Heart left ventricle (tissue), 16 donors: ENCODE measurements at regions not wholly inside any gene's neighbourhood (a gene's known extent, or its start where the extent isn't known, plus 50 kb on each side); places are given as distances from the start of the nearest gene placed in this dataset.

Experiments
- ATAC-seq, 4 donors: fragments of 200-7000 bp; cut with Tn5 transposase; one replicate each; pipeline ENCODE4 v1.9.1; 2020 to 2022; ENCODE audit warnings: moderate library complexity in 4 of 4, mild to moderate bottlenecking in 3 of 4, moderate number of reproducible peaks in 1 of 4
- DNase-seq, 5 donors: peaks; one replicate each; pipeline ENCODE4 v3.0.0-alpha.2; 2020
- H3K27ac ChIP-seq, 12 donors: fragments of 200-600 bp; sonication (generic) in 4 of 12; one replicate each; pipeline versions ENCODE4 v1.5.0 to v1.8.0; 2016 to 2022; ENCODE audit warnings: mild to moderate bottlenecking in 2 of 12
- H3K27me3 ChIP-seq, 9 donors: fragments of 200-600 bp; sonication (generic) in 2 of 9; one replicate each; pipeline versions ENCODE4 v1.5.1 to v1.8.0; 2016 to 2022; ENCODE audit warnings: mild to moderate bottlenecking in 3 of 9
- H3K36me3 ChIP-seq, 9 donors: fragments of 200-600 bp; sonication (generic) in 2 of 9; one replicate each; pipeline versions ENCODE4 v1.5.0 to v1.8.0; 2018 to 2022; ENCODE audit warnings: mild to moderate bottlenecking in 2 of 9
- H3K4me1 ChIP-seq, 12 donors: fragments of 200-600 bp; sonication (generic) in 4 of 12; one replicate each; pipeline versions ENCODE4 v1.5.0 to v1.8.0; 2016 to 2022; ENCODE audit warnings: mild to moderate bottlenecking in 3 of 12
- H3K4me3 ChIP-seq, 12 donors: fragments of 200-600 bp; sonication (generic) in 4 of 12; one replicate each; pipeline versions ENCODE4 v1.5.0 to v1.8.0; 2017 to 2022; ENCODE audit warnings: mild to moderate bottlenecking in 9 of 12, moderate library complexity in 4 of 12
- H3K9me3 ChIP-seq, 12 donors: fragments of 200-600 bp; sonication (generic) in 4 of 12; one replicate each; pipeline versions ENCODE4 v1.5.0 to v1.8.0; 2016 to 2022; ENCODE audit warnings: mild to moderate bottlenecking in 1 of 12
- POLR2A ChIP-seq, 2 donors: fragments of 450-650 bp; IDR thresholded peaks; one replicate each; pipeline ENCODE4 v1.6.1; 2017; ENCODE audit warnings: antibody characterized with exemption in 2 of 2, mild to moderate bottlenecking in 2 of 2, moderate library complexity in 2 of 2
- WGBS, 4 donors: extraction: QIAGEN DNeasy Blood & Tissue Kit in 2 of 4; methylation state at CpG; one replicate each; pipeline versions ENCODE4 v1.1.5 to v1.1.7; 2013 to 2018; 5-methylcytosine and 5-hydroxymethylcytosine counted together
- intact Hi-C, 10 donors: fragments of 100-400 bp; cut with DNase I; formaldehyde crosslinking; loops; one replicate each; pipeline versions ENCODE4 v1.11.1 to v1.14.2; 2022
- TF ChIP-seq, protein P1 (sequence below), 12 donors: fragments of 200-600 bp; sonication (generic) in 4 of 12; IDR thresholded peaks; one replicate each; pipeline versions ENCODE4 v1.5.0 to v1.8.0; 2018 to 2022; ENCODE audit warnings: antibody characterized with exemption in 12 of 12, mild to moderate bottlenecking in 5 of 12
- donor health status: ischemic (EF 13 %, LVEDD 7.1; RV severe dilation, severe dysfunction).
- donor health status: healthy with polysubstance abuse.
- donor health status: DM: no; HTN: yes; CAD: no.
- donor health status: DM: no; HTN: no; CAD: no.
- donor health status: ischemic (EF 25% LVEDD 6.9; RV normal size, moderate dysfunction).
- donor health status: ischemic (EF 25% LVEDD 5.7; RV mildly dilated, moderate dysfunction).
- donor health status: healthy.
- donor health status: DM: yes; HTN: yes; CAD: no.
- donor health status: ischemic (EF 35%, LVEDD 5.7; RV mildly dilated, moderate dysfunction).
- donor health status: nonischemic (EF 11% LVEDD 7.7; RV severe dilation, severe dysfunction).
- donor health status: DM: yes; HTN: yes; CAD: no.
- donor health status: PGD.
- donor health status: ischemic (EF 29% LVEDD 5.4; RV normal size, mild dysfunction).
- donor health status: nonischemic (EF 23%, LVEDD 6.1; RV moderate dilation, normal function).

DNA sequence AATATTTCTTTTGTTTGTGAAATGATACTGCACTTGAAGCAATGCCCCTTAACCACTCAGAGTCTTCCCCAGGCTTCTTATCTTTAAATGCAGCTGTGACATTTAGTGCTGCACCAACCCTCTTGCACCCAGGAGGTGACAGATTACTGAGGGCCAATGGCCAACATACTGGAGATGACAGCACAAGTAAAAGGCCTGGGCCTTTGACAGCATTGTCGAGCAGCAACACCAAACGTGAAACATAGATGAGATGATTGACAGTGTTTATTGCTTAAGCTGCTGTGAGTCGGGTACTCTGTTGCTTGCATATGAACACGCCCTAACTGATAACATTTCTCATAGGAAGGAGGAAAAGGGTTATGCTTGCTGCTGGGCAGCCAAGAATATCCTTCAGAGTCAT is 80.3 kb downstream of the THNSL2 start:
- intact Hi-C loops = no loop called here
- peak in 2 of 4 donors; percentile 61 to 62 for ATAC-seq
- 34 to 52% (median 42%) methylated on average over 4 of the region's 4 CpGs for WGBS, 4 donors

GRCh38 chr2:88248280-88248828 is 78.2 kb downstream of the THNSL2 start:
- Histone ChIP-seq H3K9me3 (no peaks in the 10 kb centered on the region), H3K36me3 (no peaks in the 10 kb centered on the region), H3K4me3 (no peak overlapping the region), H3K27me3 (no peaks in the 10 kb centered on the region), H3K27ac (no peak overlapping the region), H3K4me1 (no peaks in the 10 kb centered on the region)
- ATAC-seq (no peak), DNase-seq (no peak)
- no peak for TF ChIP-seq POLR2A (IDR thresholded peaks at IDR 0.05)
- TF ChIP-seq, protein P1, sequence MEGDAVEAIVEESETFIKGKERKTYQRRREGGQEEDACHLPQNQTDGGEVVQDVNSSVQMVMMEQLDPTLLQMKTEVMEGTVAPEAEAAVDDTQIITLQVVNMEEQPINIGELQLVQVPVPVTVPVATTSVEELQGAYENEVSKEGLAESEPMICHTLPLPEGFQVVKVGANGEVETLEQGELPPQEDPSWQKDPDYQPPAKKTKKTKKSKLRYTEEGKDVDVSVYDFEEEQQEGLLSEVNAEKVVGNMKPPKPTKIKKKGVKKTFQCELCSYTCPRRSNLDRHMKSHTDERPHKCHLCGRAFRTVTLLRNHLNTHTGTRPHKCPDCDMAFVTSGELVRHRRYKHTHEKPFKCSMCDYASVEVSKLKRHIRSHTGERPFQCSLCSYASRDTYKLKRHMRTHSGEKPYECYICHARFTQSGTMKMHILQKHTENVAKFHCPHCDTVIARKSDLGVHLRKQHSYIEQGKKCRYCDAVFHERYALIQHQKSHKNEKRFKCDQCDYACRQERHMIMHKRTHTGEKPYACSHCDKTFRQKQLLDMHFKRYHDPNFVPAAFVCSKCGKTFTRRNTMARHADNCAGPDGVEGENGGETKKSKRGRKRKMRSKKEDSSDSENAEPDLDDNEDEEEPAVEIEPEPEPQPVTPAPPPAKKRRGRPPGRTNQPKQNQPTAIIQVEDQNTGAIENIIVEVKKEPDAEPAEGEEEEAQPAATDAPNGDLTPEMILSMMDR (IDR thresholded peaks at IDR 0.05) = no peak
- intact Hi-C loops = no loop called here
- 68 to 78% (median 75%) methylated on average over 5 of the region's 5 CpGs for WGBS, 4 donors

More for the DNA sequence above, 80.3 kb downstream of the THNSL2 start:
- H3K9me3 ChIP-seq = no peaks in the 10 kb centered on the region
- no peak for DNase-seq
- no peak for TF ChIP-seq POLR2A (IDR thresholded peaks at IDR 0.05)
- TF ChIP-seq, protein P1 (IDR thresholded peaks at IDR 0.05) = no peak
- peaks cover 0 to 9% (median 1%) of the 10 kb centered on the region in 12 donors for H3K4me1 ChIP-seq
- no peaks in the 10 kb centered on the region for H3K27me3 ChIP-seq
- no peak overlapping the region for H3K4me3 ChIP-seq
- H3K27ac ChIP-seq = no peak overlapping the region
- no peaks in the 10 kb centered on the region for H3K36me3 ChIP-seq

DNA sequence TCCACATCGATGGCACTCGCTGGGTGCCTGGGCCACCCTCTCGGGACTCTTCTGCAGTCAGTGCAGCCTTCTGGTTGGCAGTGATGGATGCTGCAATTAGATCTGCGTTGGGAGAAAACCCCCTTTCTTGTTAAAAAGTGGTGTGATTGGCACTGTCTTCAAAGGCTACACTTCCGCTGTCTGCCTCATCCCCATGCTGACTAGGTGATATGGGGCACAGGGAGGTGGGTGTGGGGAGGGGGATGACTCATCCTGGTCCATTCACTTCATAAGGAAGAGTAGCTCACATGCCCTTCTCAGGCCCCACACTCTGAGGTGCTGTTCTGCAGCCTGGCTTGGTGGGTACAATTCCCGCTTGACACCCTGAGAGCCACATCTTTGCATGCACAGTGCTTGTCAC is 77.4 kb downstream of the THNSL2 start:
- intact Hi-C loops = no loop called here
- Histone ChIP-seq H3K27me3 (no peaks in the 10 kb centered on the region), H3K9me3 (no peaks in the 10 kb centered on the region), H3K36me3 (no peaks in the 10 kb centered on the region), H3K4me3 (no peak overlapping the region), H3K27ac (no peak overlapping the region), H3K4me1 (no peaks in the 10 kb centered on the region)
- TF ChIP-seq, protein P1 (IDR thresholded peaks at IDR 0.05) = no peak
- no peak for TF ChIP-seq POLR2A (IDR thresholded peaks at IDR 0.05)
- ATAC-seq (no peak), DNase-seq (no peak)
- 70 to 81% (median 71%) methylated on average over 5 to 6 of the region's 6 CpGs for WGBS, 4 donors

DNA sequence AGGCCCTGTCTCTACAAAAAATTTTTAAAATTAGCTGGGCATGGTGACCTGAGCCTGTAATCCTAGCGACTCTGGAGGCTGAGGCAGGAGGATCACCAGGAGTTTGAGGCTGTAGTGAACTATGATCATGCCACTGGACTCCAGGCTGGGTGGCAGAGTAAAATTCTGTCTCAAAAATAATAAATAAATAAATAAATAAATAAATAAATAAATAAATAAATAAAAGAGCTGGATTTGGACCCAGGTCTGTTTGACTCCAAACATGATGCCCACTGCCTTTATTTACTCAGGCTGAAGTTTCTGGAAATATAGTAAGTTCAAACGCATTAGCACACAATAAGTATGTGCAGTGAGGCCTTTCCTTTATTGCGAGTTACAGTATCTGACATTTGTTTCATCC is 75.0 kb downstream of the THNSL2 start:
- H3K27me3 ChIP-seq = no peaks in the 10 kb centered on the region
- H3K4me3 ChIP-seq = no peak overlapping the region
- no peaks in the 10 kb centered on the region for H3K4me1 ChIP-seq
- no peak for TF ChIP-seq POLR2A (IDR thresholded peaks at IDR 0.05)
- TF ChIP-seq, protein P1 (IDR thresholded peaks at IDR 0.05) = no peak
- DNase-seq = no peak
- H3K27ac ChIP-seq = no peak overlapping the region
- H3K9me3 ChIP-seq = no peaks in the 10 kb centered on the region
- H3K36me3 ChIP-seq = no peaks in the 10 kb centered on the region
- no peak for ATAC-seq
- 84 to 88% (median 87%) methylated on average over 3 of the region's 3 CpGs for WGBS, 4 donors
- intact Hi-C loops = no loop called here
